GM19238 (cell line): ENCODE measurements at regions not wholly inside any gene's neighbourhood (a gene's known extent, or its start where the extent isn't known, plus 50 kb on each side); places are given as distances from the start of the nearest gene placed in this dataset.

Experiments used
- DNase-seq: peaks from one replicate; pipeline ENCODE4 v3.0.0; 2011; ENCODE audit warnings: low spot score; ENCODE audit not compliant: insufficient read length

DNA sequence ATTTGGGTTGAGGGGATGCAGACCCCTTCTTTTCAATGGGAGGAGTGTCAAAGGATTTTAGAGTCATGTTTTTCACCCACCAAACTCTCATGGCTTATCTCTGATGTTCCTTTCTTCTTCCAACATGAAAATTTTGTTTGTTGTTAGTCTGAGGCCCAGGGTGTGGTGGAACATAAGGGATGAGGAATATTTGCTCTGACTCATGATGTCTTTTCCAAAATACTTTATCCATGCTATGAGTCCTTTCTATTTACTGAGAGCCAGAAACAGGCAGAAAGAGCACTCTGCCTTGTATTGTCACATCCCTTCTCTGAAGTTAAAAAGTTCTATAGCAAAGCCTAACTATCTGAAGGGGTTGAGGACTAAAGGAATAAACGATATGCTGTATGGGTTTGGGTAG lies 61.6 kb upstream of the GYPA start:
- DNase-seq = no peak

DNA sequence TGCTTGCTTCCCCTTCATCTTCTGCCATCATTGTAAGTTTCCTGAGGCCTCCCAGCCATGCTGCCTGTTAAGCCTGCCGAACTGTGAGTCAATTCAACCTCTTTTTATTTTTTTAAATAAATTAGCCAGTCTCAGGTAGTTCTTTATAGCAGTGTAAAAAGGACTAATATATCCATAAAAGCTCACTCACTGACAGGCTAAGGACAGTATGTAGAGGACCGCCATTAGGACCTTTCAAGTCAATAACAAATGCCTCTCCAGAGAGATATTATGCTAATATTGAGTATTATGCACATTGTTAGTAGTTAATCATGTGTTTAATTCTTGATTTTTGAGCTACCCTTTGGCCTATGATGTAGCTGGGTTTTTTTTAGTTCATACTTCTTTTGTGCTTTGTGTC lies 62.6 kb upstream of the GYPA start:
- DNase-seq = no peak

GRCh38 chr4:144204431-144204830 lies 63.9 kb upstream of the GYPA start:
- no peak for DNase-seq

GRCh38 chr4:144206711-144207110 lies 66.2 kb upstream of the GYPA start:
- no peak for DNase-seq

DNA sequence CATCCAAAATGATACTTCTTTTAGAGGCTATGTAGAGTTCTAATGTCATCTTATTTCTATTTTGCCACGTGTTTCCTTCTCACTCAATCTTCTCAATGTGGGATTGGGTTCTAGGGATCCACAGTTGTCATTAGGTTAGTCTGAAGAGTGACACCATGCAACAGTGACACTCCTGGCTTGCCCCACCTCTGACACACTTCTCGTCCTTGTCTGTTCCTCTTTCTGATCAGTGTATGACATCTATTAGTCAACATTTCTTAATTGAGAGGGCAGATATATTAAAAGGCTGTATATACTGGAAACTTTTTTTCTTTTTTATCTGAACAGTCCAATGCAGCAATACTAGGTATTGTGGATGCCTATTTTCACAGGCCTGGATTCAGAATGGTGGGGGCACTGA lies 67.6 kb upstream of the GYPA start:
- DNase-seq = no peak

DNA sequence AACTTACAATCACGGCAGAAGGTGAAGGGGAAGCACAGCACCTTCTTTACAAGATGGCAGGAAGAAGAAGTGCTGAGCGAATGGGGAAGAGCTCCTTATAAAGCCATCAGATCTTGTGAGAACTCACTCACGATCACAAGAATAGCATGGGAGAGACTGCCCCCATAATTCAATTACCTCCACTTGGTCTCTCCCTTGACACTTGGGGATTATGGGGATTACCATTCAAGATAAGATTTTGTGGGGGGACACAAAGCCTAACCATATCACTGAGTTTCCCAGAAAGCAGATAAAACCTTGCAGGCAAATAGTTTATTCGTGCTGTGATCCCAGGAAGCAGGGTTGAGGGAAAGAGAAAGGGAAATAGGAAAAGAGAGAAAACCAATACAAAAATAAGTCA lies 69.0 kb upstream of the GYPA start:
- no peak for DNase-seq

GRCh38 chr4:144213371-144213770 lies 72.9 kb upstream of the GYPA start:
- no peak for DNase-seq

- DNase-seq = no peak
Observed at GRCh38 chr4:144223149-144223548, 82.6 kb upstream of the GYPA start.

DNA sequence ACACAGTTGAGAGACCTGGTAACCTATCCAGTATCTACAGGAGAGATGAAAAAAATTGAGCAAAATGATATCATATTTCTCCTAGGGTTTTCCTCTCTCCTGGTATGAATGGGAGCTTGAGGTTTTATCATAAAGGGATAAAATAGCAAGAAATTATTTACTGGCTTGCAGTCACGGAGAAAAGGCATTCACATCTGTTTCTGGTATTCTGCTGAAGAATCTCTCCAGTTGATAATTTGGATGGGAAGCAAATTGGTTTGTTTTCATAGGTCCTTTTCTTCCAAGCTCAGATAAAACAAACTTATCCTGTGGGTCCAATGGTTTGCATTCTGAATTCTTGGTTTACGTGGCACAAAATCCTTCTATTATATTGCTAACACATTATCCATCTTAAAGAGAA lies 83.1 kb upstream of the GYPA start:
- DNase-seq = no peak

- no peak for DNase-seq
Observed at GRCh38 chr4:144259285-144259684, 118.8 kb upstream of the GYPA start.

GRCh38 chr4:144267084-144267483 lies 126.6 kb upstream of the GYPA start:
- DNase-seq = no peak

- no peak for DNase-seq
Observed at GRCh38 chr4:144280688-144281087, 140.2 kb upstream of the GYPA start.

- no peak for DNase-seq
Observed at GRCh38 chr4:144283526-144283925, 143.0 kb upstream of the GYPA start.

- no peak for DNase-seq
Observed at GRCh38 chr4:144284026-144284425, 143.5 kb upstream of the GYPA start.

GRCh38 chr4:144288011-144288903 lies 147.7 kb upstream of the GYPA start:
- DNase-seq = no peak

DNA sequence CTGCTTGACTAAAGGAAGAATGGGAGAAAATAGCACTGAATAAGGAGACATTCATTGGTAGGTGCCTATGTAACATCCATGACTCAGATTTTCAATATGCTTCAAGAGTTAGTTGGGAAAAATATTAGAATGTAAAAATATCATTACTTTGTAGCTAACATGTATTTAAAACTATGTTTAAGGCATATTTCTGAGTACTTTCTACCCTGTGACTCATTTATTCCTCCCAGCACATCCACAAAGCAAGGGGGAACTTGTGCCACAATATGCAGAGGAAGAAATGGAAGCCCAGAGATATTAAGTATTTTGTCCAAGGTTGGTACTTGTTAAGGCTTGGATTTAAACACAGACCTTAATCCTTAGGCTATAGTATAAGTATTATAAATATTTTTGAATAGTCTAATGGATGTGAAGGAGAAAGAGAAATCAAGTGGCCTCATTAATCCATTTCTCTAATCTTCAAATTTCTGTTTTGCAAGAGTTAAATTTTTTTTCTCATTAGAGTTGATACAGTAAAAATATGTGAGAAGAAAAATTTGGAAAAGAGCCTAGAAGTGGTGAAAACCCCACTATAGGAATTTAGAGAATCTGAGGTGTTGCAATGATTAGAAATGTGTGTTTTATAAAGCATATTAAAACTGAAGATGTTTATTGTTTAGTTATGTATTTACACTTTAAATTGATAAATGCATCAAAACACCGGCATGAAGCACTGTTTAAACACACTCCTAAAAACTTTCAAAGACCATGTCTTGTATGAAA lies 149.3 kb upstream of the GYPA start:
- no peak for DNase-seq

GRCh38 chr4:144291164-144291563 lies 150.6 kb upstream of the GYPA start:
- DNase-seq = no peak

- DNase-seq = no peak
Observed at GRCh38 chr4:144294211-144294610, 153.7 kb upstream of the GYPA start.

DNA sequence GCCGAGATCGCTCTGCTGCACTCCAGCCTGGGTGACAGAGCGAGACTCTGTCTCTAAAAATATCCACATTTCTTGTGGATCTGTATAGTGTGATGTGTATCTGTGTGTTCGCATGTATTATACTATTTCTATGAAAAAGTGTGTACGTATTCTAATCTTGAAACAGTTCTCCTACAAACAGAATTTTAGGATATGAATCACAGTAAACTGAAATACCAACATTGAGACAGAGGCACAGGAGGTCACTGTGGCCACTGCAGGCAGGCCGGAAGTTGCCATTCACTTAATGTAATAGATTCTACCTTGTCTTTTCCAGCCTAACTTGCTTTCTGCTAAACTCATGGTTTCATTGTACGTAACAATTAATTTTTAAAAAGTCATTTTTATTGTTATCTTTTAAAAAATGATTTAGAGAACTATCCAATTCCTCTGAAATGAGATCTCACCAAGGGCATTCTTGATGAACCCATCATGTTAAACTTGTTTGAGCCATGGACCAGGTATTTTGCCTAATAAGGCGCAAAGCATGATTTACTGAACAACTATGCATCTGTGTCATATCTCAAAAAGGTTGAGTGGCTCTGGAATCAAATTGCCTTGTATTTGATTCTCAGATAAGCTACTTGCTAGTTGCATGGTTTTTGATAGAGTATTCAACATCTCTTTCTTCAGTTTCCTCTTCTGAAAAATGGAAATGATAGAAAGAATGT lies 154.9 kb upstream of the GYPA start:
- no peak for DNase-seq

- no peak for DNase-seq
Observed at GRCh38 chr4:144296941-144297340, 156.4 kb upstream of the GYPA start.

- no peak for DNase-seq
Observed at GRCh38 chr4:144298519-144298918, 158.0 kb upstream of the GYPA start.

GRCh38 chr4:144300616-144301015 lies 160.1 kb upstream of the GYPA start:
- DNase-seq = no peak
